T-helper 17 cell (primary cell): ENCODE measurements at regions not wholly inside any gene's neighbourhood (a gene's known extent, or its start where the extent isn't known, plus 50 kb on each side); places are given as distances from the start of the nearest gene placed in this dataset.
"Not testable (repeated sequence)": the region's sequence is repeated elsewhere in the genome, so short reads cannot be mapped to it uniquely, and the experiment has no call there.

Source experiments
- ATAC-seq: fragments of 150-1000 bp; cut with Tn5 transposase; 2 replicates; pipeline ENCODE4 v1.10.0; 2021; ENCODE audit warnings: mild to moderate bottlenecking, moderate library complexity
- DNase-seq, 3 donors: peaks; one replicate each; pipeline versions ENCODE4 v3.0.0 to v3.0.0-alpha.2; 2020 to 2021
- H3K9me3 ChIP-seq: one replicate; pipeline ENCODE4 v1.7.0; 2013; ENCODE audit warnings: low read length, mild to moderate bottlenecking; ENCODE audit not compliant: control insufficient read depth, poor library complexity, severe bottlenecking
- H3K27ac Mint-ChIP-seq: one replicate; pipeline ENCODE4 v1.8.0; 2022; ENCODE audit warnings: mild to moderate bottlenecking, moderate library complexity, mixed read lengths
- H3K27me3 Mint-ChIP-seq: one replicate; pipeline ENCODE4 v1.8.0; 2022; ENCODE audit warnings: mixed read lengths
- H3K36me3 Mint-ChIP-seq: one replicate; pipeline ENCODE4 v1.8.0; 2022; ENCODE audit warnings: low read depth, mixed read lengths
- H3K4me1 Mint-ChIP-seq: one replicate; pipeline ENCODE4 v1.8.0; 2022; ENCODE audit warnings: mild to moderate bottlenecking, mixed read lengths
- H3K4me3 Mint-ChIP-seq: one replicate; pipeline ENCODE4 v1.8.0; 2022; ENCODE audit warnings: mild to moderate bottlenecking, moderate library complexity, mixed read lengths

DNA sequence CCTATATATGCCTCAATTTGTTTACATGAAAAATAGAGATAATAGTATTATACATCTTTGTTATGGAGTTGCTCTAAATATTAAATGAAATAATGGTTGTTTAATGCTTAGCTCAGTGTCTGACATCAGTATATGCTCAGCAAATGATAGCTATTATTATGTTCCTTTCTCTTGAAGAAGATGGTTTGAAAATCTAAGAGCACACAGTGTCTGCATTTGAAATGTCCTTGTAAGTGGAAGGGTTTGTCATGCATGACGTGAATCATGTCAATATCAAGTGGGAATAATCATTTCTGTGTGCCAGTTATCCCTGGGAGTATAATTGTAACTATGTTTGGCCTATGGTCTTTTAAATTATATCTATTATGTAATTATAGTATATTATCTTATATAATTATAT, 377.5 kb upstream of the SORCS1 start:
- no peak for ATAC-seq
- H3K36me3 Mint-ChIP-seq: no peaks in the 10 kb centered on the region
- H3K27ac Mint-ChIP-seq: no peak overlapping the region
- H3K4me3 Mint-ChIP-seq: no peak overlapping the region
- H3K27me3 Mint-ChIP-seq: no peaks in the 10 kb centered on the region
- DNase-seq: no peak
- no peaks in the 10 kb centered on the region for H3K9me3 ChIP-seq
- no peaks in the 10 kb centered on the region for H3K4me1 Mint-ChIP-seq

DNA sequence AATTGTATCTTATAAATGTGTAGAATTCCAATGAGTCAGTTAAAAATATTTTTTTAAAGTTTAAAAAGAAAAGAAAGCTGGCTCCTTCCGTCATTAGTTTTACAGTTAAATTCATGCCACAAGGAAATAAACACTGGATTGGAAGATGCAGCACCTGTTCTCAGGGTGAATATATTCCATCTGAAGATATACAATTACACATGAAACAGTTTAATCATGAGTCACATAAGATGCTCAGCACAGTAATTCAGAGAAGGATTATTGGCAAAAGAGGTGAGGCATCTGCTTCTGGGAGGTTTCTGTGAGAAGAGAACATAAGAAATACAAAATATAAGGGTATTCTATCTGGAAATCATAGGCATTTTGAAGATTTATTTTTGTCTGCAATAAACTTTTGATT, 376.5 kb upstream of the SORCS1 start:
- no peaks in the 10 kb centered on the region for H3K9me3 ChIP-seq
- DNase-seq: no peak
- Mint-ChIP-seq H3K27ac (no peak overlapping the region), H3K4me1 (no peaks in the 10 kb centered on the region), H3K27me3 (no peaks in the 10 kb centered on the region), H3K4me3 (no peak overlapping the region), H3K36me3 (no peaks in the 10 kb centered on the region)
- no peak for ATAC-seq

DNA sequence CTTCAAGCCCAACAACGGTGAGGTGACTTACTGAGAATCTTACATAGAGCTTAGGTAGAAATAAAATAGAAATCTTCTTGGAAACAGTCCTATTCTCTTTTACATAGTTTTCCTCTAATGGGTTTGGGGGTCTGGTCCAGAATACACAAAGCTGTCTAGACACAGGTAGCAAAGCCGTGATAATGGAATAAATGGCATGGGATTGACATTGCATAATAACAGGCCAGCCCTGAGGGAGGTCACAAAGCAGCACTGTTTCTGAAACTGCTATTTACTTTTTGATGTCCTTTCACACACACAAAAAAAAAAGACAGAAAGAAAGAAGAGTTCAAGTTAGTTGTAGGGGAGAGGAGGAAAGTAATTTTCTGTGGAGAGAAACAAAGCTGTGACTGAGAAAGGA, 364.8 kb upstream of the SORCS1 start:
- no peaks in the 10 kb centered on the region for H3K27me3 Mint-ChIP-seq
- H3K9me3 ChIP-seq: no peaks in the 10 kb centered on the region
- H3K27ac Mint-ChIP-seq: no peak overlapping the region
- H3K36me3 Mint-ChIP-seq: no peaks in the 10 kb centered on the region
- no peak for ATAC-seq
- H3K4me1 Mint-ChIP-seq: no peaks in the 10 kb centered on the region
- no peak for DNase-seq
- no peak overlapping the region for H3K4me3 Mint-ChIP-seq

DNA sequence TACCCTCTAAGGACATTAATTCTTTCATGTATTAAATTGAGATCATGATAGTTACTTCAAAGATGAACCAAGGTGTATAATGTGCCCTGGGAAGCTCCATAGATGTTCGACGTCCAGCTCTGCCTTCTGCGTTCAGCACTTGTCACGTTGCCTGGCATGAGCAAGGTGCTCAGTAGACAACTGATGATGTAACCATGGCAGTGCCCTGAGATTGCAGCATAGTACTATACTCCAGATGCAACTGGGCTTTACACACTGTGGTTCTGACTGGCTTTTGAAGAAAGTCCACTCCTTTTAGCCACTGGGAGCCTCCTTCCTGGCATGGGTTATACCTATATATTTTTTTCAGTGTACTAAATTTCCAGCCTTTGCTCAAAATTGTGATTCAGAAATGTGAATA, 355.8 kb upstream of the SORCS1 start:
- H3K9me3 ChIP-seq: no peaks in the 10 kb centered on the region
- ATAC-seq: no peak
- Mint-ChIP-seq H3K4me3 (no peak overlapping the region), H3K27ac (no peak overlapping the region), H3K27me3 (no peaks in the 10 kb centered on the region), H3K4me1 (no peaks in the 10 kb centered on the region), H3K36me3 (no peaks in the 10 kb centered on the region)
- DNase-seq: no peak

DNA sequence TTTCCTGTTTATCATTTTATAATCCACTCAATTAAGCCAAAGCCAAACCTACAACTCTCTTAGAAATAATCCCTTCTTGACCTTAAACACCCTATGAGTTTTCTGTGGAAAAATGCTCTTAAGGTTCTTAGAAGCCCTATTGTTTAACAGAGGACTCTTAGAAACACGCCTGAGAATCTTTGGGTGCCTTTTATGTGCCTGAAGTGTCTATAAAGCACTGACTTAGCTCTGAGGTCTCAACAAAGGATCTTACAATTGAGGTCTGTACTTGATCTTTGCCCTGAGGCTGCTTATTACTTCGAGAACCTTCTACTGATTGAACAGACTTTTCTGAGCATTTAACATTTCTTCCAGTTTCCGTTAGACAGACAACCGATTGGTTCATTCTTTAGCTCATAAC, 353.3 kb upstream of the SORCS1 start:
- Mint-ChIP-seq H3K4me1 (no peaks in the 10 kb centered on the region), H3K36me3 (no peaks in the 10 kb centered on the region), H3K27me3 (no peaks in the 10 kb centered on the region), H3K4me3 (no peak overlapping the region), H3K27ac (no peak overlapping the region)
- no peaks in the 10 kb centered on the region for H3K9me3 ChIP-seq
- DNase-seq (no peak), ATAC-seq (no peak)

DNA sequence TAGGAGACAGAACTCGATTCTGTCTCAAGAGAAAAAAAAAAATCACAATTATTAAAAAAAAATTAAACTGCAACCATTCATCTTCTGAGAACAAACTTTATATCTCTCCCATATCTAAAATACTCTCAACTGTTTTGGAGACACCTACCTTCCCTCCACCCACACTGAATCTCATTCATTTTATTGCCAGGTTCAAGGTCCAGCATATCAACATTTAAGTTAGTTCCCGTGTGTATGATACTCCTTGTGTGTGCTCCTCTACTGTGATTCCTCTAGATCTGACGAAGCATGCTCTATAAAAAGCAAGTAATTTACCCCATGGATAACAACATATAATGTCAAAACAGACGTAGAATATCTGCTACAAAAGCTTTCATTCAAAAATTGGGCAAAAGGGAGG, 351.8 kb upstream of the SORCS1 start:
- ATAC-seq (no peak), DNase-seq (no peak)
- no peaks in the 10 kb centered on the region for H3K27me3 Mint-ChIP-seq
- H3K4me1 Mint-ChIP-seq: no peaks in the 10 kb centered on the region
- H3K27ac Mint-ChIP-seq: no peak overlapping the region
- no peaks in the 10 kb centered on the region for H3K9me3 ChIP-seq
- H3K4me3 Mint-ChIP-seq: no peak overlapping the region
- no peaks in the 10 kb centered on the region for H3K36me3 Mint-ChIP-seq

DNA sequence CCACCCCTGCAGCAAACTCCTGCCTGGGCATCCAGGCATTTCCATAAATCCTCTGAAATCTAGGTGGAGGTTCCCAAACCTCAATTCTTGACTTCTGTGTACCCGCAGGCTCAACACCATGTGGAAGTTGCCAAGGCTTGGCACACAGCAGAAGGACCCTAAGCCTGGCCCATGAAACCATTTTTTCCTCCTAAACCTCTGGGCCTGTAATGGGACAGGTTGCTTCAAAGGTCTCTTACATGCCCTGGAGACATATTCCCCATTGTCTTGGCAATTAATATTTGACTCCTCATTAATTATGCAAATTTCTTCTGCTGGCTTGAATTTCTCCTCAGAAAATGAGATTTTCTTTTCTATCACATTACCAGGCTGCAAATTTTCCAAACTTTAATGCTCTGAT, 339.5 kb upstream of the SORCS1 start:
- H3K4me3 Mint-ChIP-seq, ATAC-seq, H3K36me3 Mint-ChIP-seq, DNase-seq, H3K27ac Mint-ChIP-seq, H3K9me3 ChIP-seq, H3K27me3 Mint-ChIP-seq, H3K4me1 Mint-ChIP-seq: not testable (repeated sequence)

DNA sequence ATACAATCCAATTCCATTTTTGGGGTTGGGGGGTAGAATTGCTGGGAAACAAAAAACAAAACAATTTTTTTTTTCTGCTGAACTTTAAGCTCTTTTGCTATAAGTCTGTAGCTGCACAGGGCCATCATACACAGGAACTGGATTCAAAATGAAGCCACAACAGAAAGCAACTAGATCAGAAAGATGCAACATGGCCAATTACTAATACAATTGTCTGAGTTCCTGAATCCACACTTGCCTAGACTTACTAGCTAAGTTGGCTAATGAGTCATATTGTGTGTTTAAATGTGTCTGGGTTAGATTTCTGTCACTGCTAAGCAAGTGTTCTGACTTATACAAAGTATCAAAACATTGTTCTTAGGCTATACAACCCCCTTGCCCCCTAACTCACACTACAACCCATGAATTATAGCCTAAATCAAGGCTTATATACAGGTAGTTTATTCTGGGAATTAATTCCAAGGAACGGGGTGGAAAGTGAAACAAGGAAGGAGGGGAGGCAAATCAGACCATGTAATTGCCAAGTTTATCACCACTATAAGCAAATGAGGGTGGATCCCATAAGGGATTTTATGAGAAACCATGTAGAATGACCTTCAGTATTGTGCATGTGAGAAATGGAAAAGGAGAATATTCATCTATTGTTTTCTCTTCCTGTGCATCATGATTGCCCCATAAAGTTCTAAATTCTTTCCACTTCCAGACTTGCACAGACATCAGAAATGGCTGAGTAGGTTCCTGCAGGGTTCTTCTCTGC, 337.9 kb upstream of the SORCS1 start:
- Mint-ChIP-seq H3K27ac (no peak overlapping the region), H3K4me3 (no peak overlapping the region), H3K27me3 (no peaks in the 10 kb centered on the region), H3K4me1 (no peaks in the 10 kb centered on the region), H3K36me3 (no peaks in the 10 kb centered on the region)
- ATAC-seq (no peak), DNase-seq (no peak)
- H3K9me3 ChIP-seq: no peaks in the 10 kb centered on the region

DNA sequence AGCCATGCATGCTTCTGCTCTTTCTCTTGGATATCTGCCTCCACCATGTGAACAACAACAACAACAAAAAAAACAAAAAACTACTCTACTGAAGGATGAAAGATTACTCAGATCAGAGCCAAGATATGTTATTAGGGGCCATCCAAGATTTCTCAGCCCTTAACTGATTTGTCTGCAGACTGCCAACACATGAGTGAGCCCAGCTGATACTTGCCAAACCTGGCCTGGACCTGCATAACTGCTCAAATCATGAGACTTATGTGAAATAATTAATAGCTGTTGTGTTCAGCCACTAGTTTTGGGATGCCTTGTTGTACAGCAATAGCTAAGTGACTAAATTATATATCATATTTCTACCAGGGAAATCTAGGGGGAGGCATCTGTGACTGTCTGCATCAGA, 334.5 kb upstream of the SORCS1 start:
- H3K27me3 Mint-ChIP-seq: no peaks in the 10 kb centered on the region
- no peak overlapping the region for H3K27ac Mint-ChIP-seq
- no peaks in the 10 kb centered on the region for H3K4me1 Mint-ChIP-seq
- DNase-seq (no peak), ATAC-seq (no peak)
- no peaks in the 10 kb centered on the region for H3K36me3 Mint-ChIP-seq
- H3K9me3 ChIP-seq: no peaks in the 10 kb centered on the region
- H3K4me3 Mint-ChIP-seq: no peak overlapping the region

DNA sequence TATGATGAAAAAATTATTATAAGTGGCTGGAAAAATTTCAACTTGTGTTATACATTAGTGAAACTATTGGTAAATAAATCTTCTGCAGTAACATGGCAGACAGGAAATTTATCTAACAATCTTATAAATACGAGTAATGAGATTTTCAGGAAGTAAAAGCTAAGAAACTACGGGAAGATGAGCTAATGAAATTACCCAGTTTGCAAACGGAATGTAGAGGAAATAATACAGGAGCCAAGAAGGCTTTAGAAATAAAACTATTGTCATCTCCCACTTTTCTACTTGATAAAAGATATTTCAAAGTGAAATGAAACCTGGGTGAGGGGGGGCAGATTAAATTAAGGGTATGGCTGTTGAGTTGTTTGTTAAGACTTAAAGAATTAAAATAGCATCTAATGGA, 332.5 kb upstream of the SORCS1 start:
- DNase-seq (no peak), ATAC-seq (no peak)
- no peak overlapping the region for H3K27ac Mint-ChIP-seq
- no peaks in the 10 kb centered on the region for H3K4me1 Mint-ChIP-seq
- H3K9me3 ChIP-seq: no peaks in the 10 kb centered on the region
- no peaks in the 10 kb centered on the region for H3K27me3 Mint-ChIP-seq
- H3K36me3 Mint-ChIP-seq: no peaks in the 10 kb centered on the region
- H3K4me3 Mint-ChIP-seq: no peak overlapping the region

DNA sequence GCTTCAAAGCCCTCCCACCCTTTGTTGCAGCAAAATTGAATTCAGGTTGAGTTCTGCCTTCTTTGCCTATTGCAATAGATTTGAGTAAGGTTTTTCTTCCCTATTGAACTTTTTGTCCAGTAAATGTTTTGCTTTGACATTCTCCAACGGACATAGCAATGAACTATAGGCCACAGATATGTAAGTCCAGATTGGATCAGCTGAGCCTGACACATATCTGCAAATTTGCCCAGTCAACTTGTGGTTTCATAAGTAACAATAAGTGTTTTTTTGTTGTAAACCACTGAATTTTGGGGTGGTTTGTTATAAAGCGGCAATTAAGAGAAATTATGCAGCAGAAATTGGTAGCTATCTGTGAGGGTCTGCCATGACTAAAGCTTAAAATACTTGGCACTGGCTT, 332.1 kb upstream of the SORCS1 start:
- no peaks in the 10 kb centered on the region for H3K9me3 ChIP-seq
- H3K4me3 Mint-ChIP-seq: no peak overlapping the region
- no peaks in the 10 kb centered on the region for H3K27me3 Mint-ChIP-seq
- DNase-seq (no peak), ATAC-seq (no peak)
- H3K36me3 Mint-ChIP-seq: no peaks in the 10 kb centered on the region
- H3K27ac Mint-ChIP-seq: no peak overlapping the region
- H3K4me1 Mint-ChIP-seq: no peaks in the 10 kb centered on the region

DNA sequence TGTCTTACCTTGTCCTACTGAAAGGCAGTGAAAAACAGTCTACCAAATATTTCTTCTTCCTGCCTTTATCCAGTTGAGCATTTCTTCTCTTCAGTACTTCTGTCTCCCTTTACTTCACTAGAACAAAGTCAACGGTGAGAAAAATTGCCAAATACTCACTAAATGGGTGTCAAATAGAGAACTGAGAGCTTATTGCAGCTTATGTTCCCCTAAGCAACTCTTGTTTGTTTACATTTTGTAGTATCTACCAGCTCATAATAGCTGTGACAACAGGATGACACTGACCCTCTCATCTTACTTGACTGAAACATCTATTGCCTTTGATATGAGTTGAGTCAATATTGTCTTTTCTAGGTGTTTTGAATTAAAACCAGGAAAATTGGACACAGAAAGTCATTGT, 327.9 kb upstream of the SORCS1 start:
- Mint-ChIP-seq H3K27ac (no peak overlapping the region), H3K27me3 (no peaks in the 10 kb centered on the region), H3K4me3 (no peak overlapping the region), H3K36me3 (no peaks in the 10 kb centered on the region), H3K4me1 (no peaks in the 10 kb centered on the region)
- DNase-seq (no peak), ATAC-seq (no peak)
- no peaks in the 10 kb centered on the region for H3K9me3 ChIP-seq

DNA sequence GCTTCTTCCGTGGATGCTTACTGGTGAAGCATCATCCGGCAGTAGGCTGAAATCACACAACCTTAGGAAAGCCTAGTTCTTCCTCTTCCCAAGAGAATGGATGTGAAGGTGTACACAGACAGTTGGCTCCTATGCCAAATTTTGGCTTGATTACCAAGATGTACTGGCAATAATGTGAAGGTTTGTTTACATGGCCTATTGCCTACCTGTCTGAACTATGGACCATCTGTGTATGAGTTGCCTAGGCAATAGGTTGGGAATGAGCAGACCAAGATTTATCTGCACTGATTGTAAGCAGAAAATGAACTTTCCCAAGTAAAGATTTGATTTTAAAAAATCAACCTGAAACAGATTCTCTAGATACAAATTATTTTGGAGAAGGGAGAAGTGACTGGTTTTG, 325.9 kb upstream of the SORCS1 start:
- no peak for DNase-seq
- H3K27me3 Mint-ChIP-seq: no peaks in the 10 kb centered on the region
- H3K4me3 Mint-ChIP-seq: no peak overlapping the region
- H3K27ac Mint-ChIP-seq: no peak overlapping the region
- ATAC-seq: no peak
- no peaks in the 10 kb centered on the region for H3K36me3 Mint-ChIP-seq
- H3K9me3 ChIP-seq: no peaks in the 10 kb centered on the region
- no peaks in the 10 kb centered on the region for H3K4me1 Mint-ChIP-seq

DNA sequence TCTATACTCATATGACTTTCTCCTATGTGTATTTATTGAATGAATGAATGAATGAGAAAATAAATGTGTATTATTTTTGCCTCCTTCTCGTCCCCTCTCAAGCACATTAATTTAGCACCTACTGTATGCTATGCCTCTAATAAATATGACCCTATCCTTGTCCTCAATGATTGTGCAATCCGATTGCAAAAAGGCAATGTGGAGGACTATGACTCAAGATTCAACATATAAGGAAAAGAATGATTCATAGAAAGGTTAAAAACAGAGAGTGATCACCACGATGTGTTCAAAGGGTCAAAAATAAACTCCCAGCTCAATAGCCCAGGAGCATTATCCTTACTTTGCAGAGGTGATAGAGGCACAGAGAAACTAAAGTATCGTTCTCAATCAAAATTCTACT, 322.8 kb upstream of the SORCS1 start:
- no peak for ATAC-seq
- Mint-ChIP-seq H3K4me3 (no peak overlapping the region), H3K27me3 (no peaks in the 10 kb centered on the region), H3K4me1 (no peaks in the 10 kb centered on the region), H3K27ac (no peak overlapping the region), H3K36me3 (no peaks in the 10 kb centered on the region)
- H3K9me3 ChIP-seq: no peaks in the 10 kb centered on the region
- no peak for DNase-seq
